ENCODE measurements at regions not wholly inside any gene's neighbourhood (a gene's known extent, or its start where the extent isn't known, plus 50 kb on each side); places are given as distances from the start of the nearest gene placed in this dataset.

DNA sequence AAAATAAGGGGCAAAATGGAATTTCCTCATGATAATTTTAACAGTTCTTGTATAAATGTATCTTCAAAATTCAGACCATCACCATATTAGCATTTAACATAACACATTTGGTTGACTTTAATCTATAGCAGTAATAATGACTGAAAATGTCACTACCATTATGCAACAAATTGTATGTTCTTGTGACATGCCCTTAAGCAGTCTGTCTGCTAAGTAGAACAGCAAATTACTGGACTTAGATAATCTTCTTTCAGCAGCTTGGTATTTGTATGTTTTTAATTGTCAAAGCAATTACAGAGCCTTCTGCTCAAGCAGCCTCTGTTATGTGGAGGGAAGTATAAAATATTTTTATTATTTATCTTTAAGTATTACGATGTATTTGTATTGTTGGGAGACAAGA is 214.3 kb upstream of the NXPH2 start:
- TF ChIP-seq, protein P1, sequence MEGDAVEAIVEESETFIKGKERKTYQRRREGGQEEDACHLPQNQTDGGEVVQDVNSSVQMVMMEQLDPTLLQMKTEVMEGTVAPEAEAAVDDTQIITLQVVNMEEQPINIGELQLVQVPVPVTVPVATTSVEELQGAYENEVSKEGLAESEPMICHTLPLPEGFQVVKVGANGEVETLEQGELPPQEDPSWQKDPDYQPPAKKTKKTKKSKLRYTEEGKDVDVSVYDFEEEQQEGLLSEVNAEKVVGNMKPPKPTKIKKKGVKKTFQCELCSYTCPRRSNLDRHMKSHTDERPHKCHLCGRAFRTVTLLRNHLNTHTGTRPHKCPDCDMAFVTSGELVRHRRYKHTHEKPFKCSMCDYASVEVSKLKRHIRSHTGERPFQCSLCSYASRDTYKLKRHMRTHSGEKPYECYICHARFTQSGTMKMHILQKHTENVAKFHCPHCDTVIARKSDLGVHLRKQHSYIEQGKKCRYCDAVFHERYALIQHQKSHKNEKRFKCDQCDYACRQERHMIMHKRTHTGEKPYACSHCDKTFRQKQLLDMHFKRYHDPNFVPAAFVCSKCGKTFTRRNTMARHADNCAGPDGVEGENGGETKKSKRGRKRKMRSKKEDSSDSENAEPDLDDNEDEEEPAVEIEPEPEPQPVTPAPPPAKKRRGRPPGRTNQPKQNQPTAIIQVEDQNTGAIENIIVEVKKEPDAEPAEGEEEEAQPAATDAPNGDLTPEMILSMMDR (IDR thresholded peaks at IDR 0.05) = no peak
- no peak for TF ChIP-seq ZFX (IDR thresholded peaks at IDR 0.05; ENCODE audit: borderline replicate concordance)

All from 22Rv1 (cell line).